AG09309 (cell line): ENCODE measurements at regions not wholly inside any gene's neighbourhood (a gene's known extent, or its start where the extent isn't known, plus 50 kb on each side); places are given as distances from the start of the nearest gene placed in this dataset.
"Not testable (repeated sequence)": the region's sequence is repeated elsewhere in the genome, so short reads cannot be mapped to it uniquely, and the experiment has no call there.

ENCODE experiments used
- DNase-seq: peaks from one replicate; pipeline ENCODE4 v3.0.0-alpha.2; 2010; ENCODE audit warnings: low read depth
- H3K4me3 ChIP-seq: 2 replicates; pipeline ENCODE4 v1.5.1; 2011; ENCODE audit warnings: mild to moderate bottlenecking, low read depth, low read length, moderate library complexity; ENCODE audit not compliant: control insufficient read depth
- TF ChIP-seq, protein P1 (sequence below): IDR thresholded peaks from 2 replicates; pipeline ENCODE4 v1.5.1; 2011; ENCODE audit warnings: mild to moderate bottlenecking, low read depth, low read length, inconsistent platforms; ENCODE audit not compliant: insufficient read depth, control insufficient read depth; ENCODE audit errors: missing control alignments

GRCh38 chrX:77017093-77017492 is 430.1 kb upstream of the FGF16 start:
- TF ChIP-seq, protein P1, sequence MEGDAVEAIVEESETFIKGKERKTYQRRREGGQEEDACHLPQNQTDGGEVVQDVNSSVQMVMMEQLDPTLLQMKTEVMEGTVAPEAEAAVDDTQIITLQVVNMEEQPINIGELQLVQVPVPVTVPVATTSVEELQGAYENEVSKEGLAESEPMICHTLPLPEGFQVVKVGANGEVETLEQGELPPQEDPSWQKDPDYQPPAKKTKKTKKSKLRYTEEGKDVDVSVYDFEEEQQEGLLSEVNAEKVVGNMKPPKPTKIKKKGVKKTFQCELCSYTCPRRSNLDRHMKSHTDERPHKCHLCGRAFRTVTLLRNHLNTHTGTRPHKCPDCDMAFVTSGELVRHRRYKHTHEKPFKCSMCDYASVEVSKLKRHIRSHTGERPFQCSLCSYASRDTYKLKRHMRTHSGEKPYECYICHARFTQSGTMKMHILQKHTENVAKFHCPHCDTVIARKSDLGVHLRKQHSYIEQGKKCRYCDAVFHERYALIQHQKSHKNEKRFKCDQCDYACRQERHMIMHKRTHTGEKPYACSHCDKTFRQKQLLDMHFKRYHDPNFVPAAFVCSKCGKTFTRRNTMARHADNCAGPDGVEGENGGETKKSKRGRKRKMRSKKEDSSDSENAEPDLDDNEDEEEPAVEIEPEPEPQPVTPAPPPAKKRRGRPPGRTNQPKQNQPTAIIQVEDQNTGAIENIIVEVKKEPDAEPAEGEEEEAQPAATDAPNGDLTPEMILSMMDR, result no peak
- no peak overlapping the region for H3K4me3 ChIP-seq
- DNase-seq, result no peak

GRCh38 chrX:77046180-77046810 is 400.9 kb upstream of the FGF16 start:
- not testable (repeated sequence) for H3K4me3 ChIP-seq, DNase-seq

GRCh38 chrX:77060572-77060971 is 386.6 kb upstream of the FGF16 start:
- H3K4me3 ChIP-seq, result no peak overlapping the region
- DNase-seq, result no peak
- TF ChIP-seq, protein P1, result no peak

- DNase-seq, result no peak
- TF ChIP-seq, protein P1, result no peak
- no peak overlapping the region for H3K4me3 ChIP-seq
These were observed 386.2 kb upstream of the FGF16 start for GRCh38 chrX:77061022-77061421.

DNA sequence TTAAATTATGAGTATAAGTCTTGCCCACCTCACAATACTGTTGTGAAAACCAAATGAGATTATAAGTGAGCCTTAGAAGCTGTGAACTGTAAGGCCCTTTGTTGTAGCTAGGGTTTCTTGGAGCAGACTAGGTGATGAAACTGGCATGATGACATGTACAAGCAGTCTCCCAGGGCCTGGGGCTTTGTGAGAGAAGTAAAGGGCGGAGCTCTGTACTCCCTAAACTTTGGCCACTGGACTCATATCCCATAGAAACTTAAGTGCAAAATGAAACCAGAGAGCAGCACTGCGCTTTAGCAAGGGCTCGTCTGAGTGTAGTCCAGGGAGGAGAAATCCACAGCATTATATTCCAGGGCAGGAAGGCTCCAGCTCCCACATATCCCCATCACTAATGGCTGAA is 385.6 kb upstream of the FGF16 start:
- no peak for DNase-seq
- TF ChIP-seq, protein P1, result no peak
- H3K4me3 ChIP-seq, result no peak overlapping the region

DNA sequence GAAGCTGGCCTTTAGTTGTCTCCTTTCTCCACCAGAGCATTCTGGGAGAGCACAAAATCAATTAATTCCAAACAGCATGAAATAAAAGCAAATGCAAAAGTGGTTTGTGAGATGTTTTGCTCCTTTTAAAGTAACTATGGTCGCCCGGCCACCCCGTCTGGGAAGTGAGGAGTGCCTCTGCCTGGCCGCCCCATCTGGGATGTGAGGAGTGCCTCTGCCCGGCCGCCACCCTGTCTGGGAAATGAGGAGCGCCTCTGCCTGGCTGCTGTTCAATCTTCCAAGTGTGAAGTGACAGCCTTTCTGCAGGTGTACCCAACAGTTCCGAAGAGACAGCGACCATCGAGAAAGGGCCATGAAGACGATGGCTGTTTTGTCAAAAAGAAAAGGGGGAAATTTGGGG is 381.3 kb upstream of the FGF16 start:
- TF ChIP-seq, protein P1, result no peak
- DNase-seq, result no peak
- no peak overlapping the region for H3K4me3 ChIP-seq

- no peak for DNase-seq
- TF ChIP-seq, protein P1, result no peak
- H3K4me3 ChIP-seq, result no peak overlapping the region
These were observed 376.8 kb upstream of the FGF16 start for GRCh38 chrX:77070202-77070918.
